GM21576 (cell line): ENCODE measurements at regions not wholly inside any gene's neighbourhood (a gene's known extent, or its start where the extent isn't known, plus 50 kb on each side); places are given as distances from the start of the nearest gene placed in this dataset.
"Not testable (repeated sequence)": the region's sequence is repeated elsewhere in the genome, so short reads cannot be mapped to it uniquely, and the experiment has no call there.

Source experiments
- ATAC-seq: cut with Tn5 transposase; IDR thresholded peaks from one replicate; pipeline ENCODE4 v1.9.1; 2021; ENCODE audit warnings: mild to moderate bottlenecking, moderate library complexity; ENCODE audit not compliant: unreplicated experiment

GRCh38 chr1:34367954-34368353 is 191.2 kb downstream of the C1orf94 start:
- ATAC-seq = no peak

GRCh38 chr1:34369701-34370455 is 193.2 kb downstream of the C1orf94 start:
- ATAC-seq = no peak

- ATAC-seq = no peak
Observed at GRCh38 chr1:34370748-34371147, 194.0 kb downstream of the C1orf94 start.

GRCh38 chr1:34371179-34371578 is 194.5 kb downstream of the C1orf94 start:
- ATAC-seq = not testable (repeated sequence)

- ATAC-seq = no peak
Observed at GRCh38 chr1:34371829-34372532, 195.3 kb downstream of the C1orf94 start.

GRCh38 chr1:34372891-34373290 is 196.2 kb downstream of the C1orf94 start:
- no peak for ATAC-seq

GRCh38 chr1:34373912-34374311 is 197.2 kb downstream of the C1orf94 start:
- no peak for ATAC-seq

GRCh38 chr1:34376531-34376930 is 199.8 kb downstream of the C1orf94 start:
- no peak for ATAC-seq

- ATAC-seq = no peak
Observed at GRCh38 chr1:34378968-34379856, 202.5 kb downstream of the C1orf94 start.

GRCh38 chr1:34379911-34380310 is 203.2 kb downstream of the C1orf94 start:
- ATAC-seq = no peak

- ATAC-seq = no peak
Observed at GRCh38 chr1:34380526-34381124, 203.9 kb downstream of the C1orf94 start.

- ATAC-seq = no peak
Observed at GRCh38 chr1:34389974-34390373, 213.3 kb downstream of the C1orf94 start.

- no peak for ATAC-seq
Observed at GRCh38 chr1:34396042-34396441, 219.3 kb downstream of the C1orf94 start.

- ATAC-seq = no peak
Observed at GRCh38 chr1:34398241-34398915, 221.7 kb downstream of the C1orf94 start.

- no peak for ATAC-seq
Observed at GRCh38 chr1:34398916-34399275, 222.2 kb downstream of the C1orf94 start.

GRCh38 chr1:34400675-34401074 is 224.0 kb downstream of the C1orf94 start:
- ATAC-seq = no peak

GRCh38 chr1:34403156-34403555 is 226.4 kb downstream of the C1orf94 start:
- no peak for ATAC-seq

- no peak for ATAC-seq
Observed at GRCh38 chr1:34404804-34405203, 228.1 kb downstream of the C1orf94 start.

- no peak for ATAC-seq
Observed at GRCh38 chr1:34405266-34405959, 228.7 kb downstream of the C1orf94 start.

GRCh38 chr1:34406377-34406776 is 229.7 kb downstream of the C1orf94 start:
- no peak for ATAC-seq
